Tibial nerve (tissue), 4 donors: ENCODE measurements at regions not wholly inside any gene's neighbourhood (a gene's known extent, or its start where the extent isn't known, plus 50 kb on each side); places are given as distances from the start of the nearest gene placed in this dataset.
"Not testable (repeated sequence)": the region's sequence is repeated elsewhere in the genome, so short reads cannot be mapped to it uniquely, and the experiment has no call there.

Source experiments
- DNase-seq, 2 donors: peaks; one replicate each; pipeline ENCODE4 v3.0.0-alpha.2; 2019; ENCODE audit warnings: low spot score in 2 of 2
- H3K27ac ChIP-seq, 4 donors: fragments of 200-600 bp; sonication (generic) in 3 of 4; one replicate each; pipeline ENCODE4 v1.5.1; 2017 to 2019; ENCODE audit warnings: mild to moderate bottlenecking in 1 of 4
- H3K27me3 ChIP-seq, 2 donors: fragments of 200-600 bp; sonication (generic) in 1 of 2; one replicate each; pipeline versions ENCODE4 v1.5.1 to v1.6.0; 2017 to 2019
- H3K36me3 ChIP-seq, 3 donors: fragments of 200-600 bp; sonication (generic); one replicate each; pipeline ENCODE4 v1.5.1; 2018 to 2019
- H3K4me1 ChIP-seq, 4 donors: fragments of 200-600 bp; sonication (generic) in 3 of 4; one replicate each; pipeline ENCODE4 v1.5.1; 2017 to 2019
- H3K4me3 ChIP-seq, 4 donors: fragments of 200-600 bp; sonication (generic) in 3 of 4; one replicate each; pipeline ENCODE4 v1.5.1; 2017 to 2019; ENCODE audit warnings: mild to moderate bottlenecking in 1 of 4, moderate library complexity in 1 of 4
- H3K9me3 ChIP-seq, 4 donors: fragments of 200-600 bp; sonication (generic) in 3 of 4; one replicate each; pipeline ENCODE4 v1.5.1; 2017 to 2019
- EP300 ChIP-seq, 2 donors: sonication (generic); formaldehyde crosslinking; IDR thresholded peaks; one replicate each; pipeline ENCODE4 v1.6.1; 2017; ENCODE audit warnings: antibody characterized with exemption in 2 of 2, mild to moderate bottlenecking in 1 of 2
- POLR2A ChIP-seq, 2 donors: fragments of 450-650 bp; IDR thresholded peaks; one replicate each; pipeline ENCODE4 v1.6.1; 2017; ENCODE audit warnings: antibody characterized with exemption in 2 of 2, mild to moderate bottlenecking in 2 of 2, moderate library complexity in 2 of 2
- WGBS, 2 donors: methylation state at CpG; one replicate each; pipeline ENCODE4 v1.1.5; 2018; 5-methylcytosine and 5-hydroxymethylcytosine counted together
- TF ChIP-seq, protein P1 (sequence below), 5 experiments: fragments of 200-600 bp in 3 of 5; fragments of 450-650 bp in 2 of 5; sonication (generic) in 3 of 5; IDR thresholded peaks; one replicate each; pipeline ENCODE4 v1.5.1; 2016 to 2019; ENCODE audit warnings: antibody characterized with exemption in 5 of 5, mild to moderate bottlenecking in 3 of 5, moderate library complexity in 2 of 5

DNA sequence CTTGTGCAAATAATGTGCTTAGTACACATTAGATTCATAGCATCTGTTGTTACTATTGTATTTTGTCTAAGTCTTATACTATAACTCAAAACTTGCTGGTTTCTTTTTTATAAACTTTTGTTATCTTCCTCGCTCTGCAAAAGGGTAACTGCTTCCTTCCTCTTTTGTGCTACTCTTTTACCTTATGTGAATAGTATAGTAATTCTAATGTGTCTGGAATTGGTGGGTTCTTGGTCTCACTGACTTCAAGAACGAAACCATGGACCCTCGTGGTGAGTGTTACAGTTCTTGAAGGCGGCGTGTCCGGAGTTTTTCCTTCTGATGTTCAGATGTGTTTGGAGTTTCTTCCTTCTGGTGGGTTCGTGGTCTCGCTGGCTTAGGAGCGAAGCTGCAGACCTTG is 563.1 kb upstream of the LUZP2 start:
- H3K4me3 ChIP-seq, result no peak overlapping the region
- H3K27ac ChIP-seq, result no peak overlapping the region
- no peaks in the 10 kb centered on the region for H3K4me1 ChIP-seq
- H3K36me3 ChIP-seq, result no peaks in the 10 kb centered on the region
- H3K9me3 ChIP-seq, result peaks cover 0 to 6% (median 0%) of the 10 kb centered on the region in 4 donors
- DNase-seq, result no peak
- H3K27me3 ChIP-seq, result no peaks in the 10 kb centered on the region
- TF ChIP-seq POLR2A (IDR thresholded peaks at IDR 0.05) (no peak), EP300 (IDR thresholded peaks at IDR 0.05) (no peak)
- TF ChIP-seq, protein P1, sequence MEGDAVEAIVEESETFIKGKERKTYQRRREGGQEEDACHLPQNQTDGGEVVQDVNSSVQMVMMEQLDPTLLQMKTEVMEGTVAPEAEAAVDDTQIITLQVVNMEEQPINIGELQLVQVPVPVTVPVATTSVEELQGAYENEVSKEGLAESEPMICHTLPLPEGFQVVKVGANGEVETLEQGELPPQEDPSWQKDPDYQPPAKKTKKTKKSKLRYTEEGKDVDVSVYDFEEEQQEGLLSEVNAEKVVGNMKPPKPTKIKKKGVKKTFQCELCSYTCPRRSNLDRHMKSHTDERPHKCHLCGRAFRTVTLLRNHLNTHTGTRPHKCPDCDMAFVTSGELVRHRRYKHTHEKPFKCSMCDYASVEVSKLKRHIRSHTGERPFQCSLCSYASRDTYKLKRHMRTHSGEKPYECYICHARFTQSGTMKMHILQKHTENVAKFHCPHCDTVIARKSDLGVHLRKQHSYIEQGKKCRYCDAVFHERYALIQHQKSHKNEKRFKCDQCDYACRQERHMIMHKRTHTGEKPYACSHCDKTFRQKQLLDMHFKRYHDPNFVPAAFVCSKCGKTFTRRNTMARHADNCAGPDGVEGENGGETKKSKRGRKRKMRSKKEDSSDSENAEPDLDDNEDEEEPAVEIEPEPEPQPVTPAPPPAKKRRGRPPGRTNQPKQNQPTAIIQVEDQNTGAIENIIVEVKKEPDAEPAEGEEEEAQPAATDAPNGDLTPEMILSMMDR (IDR thresholded peaks at IDR 0.05), result no peak
- WGBS, 2 donors, result 75 to 87% methylated on average over 9 of the region's 9 CpGs

DNA sequence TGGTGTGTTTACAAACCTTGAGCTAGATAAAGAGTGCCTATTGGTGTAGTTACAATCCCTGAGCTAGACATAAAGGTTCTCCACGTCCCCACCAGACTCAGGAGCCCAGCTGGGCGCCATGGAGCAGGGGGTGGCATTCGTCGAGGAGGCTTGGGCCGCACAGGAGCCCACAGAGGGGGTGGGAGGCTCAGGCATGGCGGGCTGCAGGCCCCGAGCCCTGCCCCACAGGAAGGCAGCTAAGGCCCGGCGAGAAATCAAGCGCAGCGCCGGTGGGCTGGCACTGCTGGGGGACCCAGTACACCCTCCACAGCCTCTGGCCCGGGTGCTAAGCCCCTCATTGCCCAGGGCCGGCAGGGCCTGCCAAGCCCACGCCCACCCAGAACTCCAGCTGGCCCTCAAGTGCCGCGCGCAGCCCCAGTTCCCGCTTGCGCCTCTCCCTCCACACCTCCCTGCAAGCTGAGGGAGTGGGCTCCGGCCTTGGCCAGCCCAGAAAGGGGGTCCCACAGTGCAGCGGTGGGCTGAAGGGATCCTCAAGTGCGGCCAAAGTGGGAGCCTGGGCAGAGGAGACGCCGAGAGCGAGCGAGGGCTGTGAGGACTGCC is 562.1 kb upstream of the LUZP2 start:
- WGBS, 2 donors, result 89 to 92% methylated on average over 13 to 23 of the region's 27 CpGs
- H3K27ac ChIP-seq, H3K4me3 ChIP-seq, DNase-seq, H3K4me1 ChIP-seq, H3K36me3 ChIP-seq, H3K9me3 ChIP-seq, H3K27me3 ChIP-seq: not testable (repeated sequence)

GRCh38 chr11:23942117-23942815 is 554.6 kb upstream of the LUZP2 start:
- not testable (repeated sequence) for H3K9me3 ChIP-seq, H3K27me3 ChIP-seq, H3K36me3 ChIP-seq, H3K27ac ChIP-seq, H3K4me1 ChIP-seq, DNase-seq, H3K4me3 ChIP-seq
- 91 to 94% methylated on average over 17 to 24 of the region's 31 CpGs for WGBS, 2 donors

GRCh38 chr11:23944923-23945322 is 551.9 kb upstream of the LUZP2 start:
- Histone ChIP-seq H3K4me1 (no peaks in the 10 kb centered on the region), H3K36me3 (no peaks in the 10 kb centered on the region), H3K4me3 (no peak overlapping the region), H3K27ac (no peak overlapping the region), H3K9me3 (no peaks in the 10 kb centered on the region), H3K27me3 (no peaks in the 10 kb centered on the region)
- DNase-seq, result no peak
- WGBS, 2 donors, result 36 to 49% methylated on average over 2 of the region's 2 CpGs
- TF ChIP-seq, protein P1 (IDR thresholded peaks at IDR 0.05), result no peak

DNA sequence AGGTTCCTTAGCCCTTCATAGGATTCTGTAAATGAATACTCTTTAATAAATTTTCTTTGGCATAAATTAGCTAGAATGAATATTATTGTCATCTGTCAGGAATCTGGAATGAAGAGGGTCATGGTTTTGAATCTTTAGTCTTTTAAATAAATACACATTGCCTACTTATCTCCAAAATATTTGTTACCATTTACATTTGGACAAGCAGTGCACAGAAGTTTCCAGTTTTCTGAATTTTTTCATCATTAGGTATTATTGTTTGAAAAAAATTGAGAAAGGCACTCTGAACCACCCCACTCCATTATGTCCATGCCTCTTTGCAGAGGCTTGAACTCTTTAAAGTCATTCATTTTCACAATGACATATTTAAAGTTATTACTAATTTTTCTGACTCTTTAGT is 549.0 kb upstream of the LUZP2 start:
- H3K27me3 ChIP-seq, result no peaks in the 10 kb centered on the region
- H3K27ac ChIP-seq, result no peak overlapping the region
- TF ChIP-seq, protein P1 (IDR thresholded peaks at IDR 0.05), result no peak
- TF ChIP-seq EP300 (IDR thresholded peaks at IDR 0.05), result no peak
- TF ChIP-seq POLR2A (IDR thresholded peaks at IDR 0.05), result no peak
- H3K4me1 ChIP-seq, result no peaks in the 10 kb centered on the region
- no peaks in the 10 kb centered on the region for H3K9me3 ChIP-seq
- no peak overlapping the region for H3K4me3 ChIP-seq
- H3K36me3 ChIP-seq, result no peaks in the 10 kb centered on the region
- no peak for DNase-seq

DNA sequence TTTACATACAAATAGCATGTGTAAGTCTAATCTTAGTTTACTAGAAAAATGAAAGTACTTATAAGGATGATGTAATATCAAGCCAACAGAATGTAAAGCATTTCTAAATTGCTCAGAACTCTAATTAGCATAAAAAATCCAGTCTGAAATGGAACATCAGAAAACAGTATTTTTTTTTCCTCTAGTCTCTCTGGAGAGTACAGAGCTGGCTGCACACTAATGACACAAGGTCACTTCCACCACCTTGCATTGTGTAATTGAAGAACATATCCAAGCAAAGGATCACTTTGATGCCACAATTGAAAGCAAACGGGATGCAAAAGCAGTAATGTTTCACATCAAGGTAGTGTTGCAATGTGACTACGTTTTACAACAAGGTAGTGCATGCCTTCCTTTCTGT is 548.0 kb upstream of the LUZP2 start:
- no peaks in the 10 kb centered on the region for H3K4me1 ChIP-seq
- H3K36me3 ChIP-seq, result no peaks in the 10 kb centered on the region
- TF ChIP-seq, protein P1 (IDR thresholded peaks at IDR 0.05), result no peak
- TF ChIP-seq EP300 (IDR thresholded peaks at IDR 0.05) (no peak), POLR2A (IDR thresholded peaks at IDR 0.05) (no peak)
- DNase-seq, result no peak
- 80 to 83% methylated on average over 2 of the region's 2 CpGs for WGBS, 2 donors
- no peaks in the 10 kb centered on the region for H3K9me3 ChIP-seq
- H3K4me3 ChIP-seq, result no peak overlapping the region
- H3K27ac ChIP-seq, result no peak overlapping the region
- H3K27me3 ChIP-seq, result no peaks in the 10 kb centered on the region
